ENCODE measurements at regions not wholly inside any gene's neighbourhood (a gene's known extent, or its start where the extent isn't known, plus 50 kb on each side); places are given as distances from the start of the nearest gene placed in this dataset.

GRCh38 chr4:81921751-81922159 is 450.0 kb upstream of the RASGEF1B start:
- no peaks in the 10 kb centered on the region for H3K36me3 ChIP-seq
- H3K9me3 ChIP-seq: no peaks in the 10 kb centered on the region
- no peak overlapping the region for H3K4me3 ChIP-seq
- WGBS, 2 donors: 9 to 26% methylated on average over 4 of the region's 4 CpGs
- ATAC-seq (peak; percentile 58 to 84 (median 73)), DNase-seq (peak; percentile 6 to 11)
- peaks cover 0 to 20% (median 12%) of the 10 kb centered on the region in 9 donors for H3K4me1 ChIP-seq
- no peak for TF ChIP-seq CTCF (IDR thresholded peaks at IDR 0.05)
- H3K27me3 ChIP-seq: peaks cover 0 to 4% (median 0%) of the 10 kb centered on the region in 7 donors
- intact Hi-C loops (cut with DNase I): no loop called here
- H3K27ac ChIP-seq: peak overlapping the region in 3 of 10 donors; percentile 39 to 50 (median 43)

- peaks cover 0 to 4% (median 0%) of the 10 kb centered on the region in 7 donors for H3K27me3 ChIP-seq
- DNase-seq (no peak), ATAC-seq (no peak)
- 95 to 100% methylated on average over 1 of the region's 1 CpG for WGBS, 2 donors
- no peak for TF ChIP-seq CTCF (IDR thresholded peaks at IDR 0.05)
- no peak overlapping the region for H3K4me3 ChIP-seq
- peaks cover 0 to 20% (median 12%) of the 10 kb centered on the region in 9 donors for H3K4me1 ChIP-seq
- H3K9me3 ChIP-seq: no peaks in the 10 kb centered on the region
- intact Hi-C loops (cut with DNase I): no loop called here
- H3K36me3 ChIP-seq: no peaks in the 10 kb centered on the region
- H3K27ac ChIP-seq: no peak overlapping the region
Observed at GRCh38 chr4:81919810-81920209, 448.1 kb upstream of the RASGEF1B start.

- H3K9me3 ChIP-seq: no peaks in the 10 kb centered on the region
- peaks cover 0 to 4% (median 0%) of the 10 kb centered on the region in 7 donors for H3K27me3 ChIP-seq
- no peak overlapping the region for H3K4me3 ChIP-seq
- no peak overlapping the region for H3K27ac ChIP-seq
- peak in 5 of 9 donors; percentile 13 to 36 (median 16) for TF ChIP-seq CTCF (IDR thresholded peaks at IDR 0.05)
- ATAC-seq: no peak
- intact Hi-C loops (cut with DNase I): no loop called here
- no peaks in the 10 kb centered on the region for H3K36me3 ChIP-seq
- no peak for DNase-seq
- peaks cover 0 to 20% (median 12%) of the 10 kb centered on the region in 9 donors for H3K4me1 ChIP-seq
- 71 to 77% methylated on average over 4 of the region's 4 CpGs for WGBS, 2 donors
Observed at GRCh38 chr4:81919223-81919622, 447.5 kb upstream of the RASGEF1B start.

- H3K4me3 ChIP-seq: no peak overlapping the region
- intact Hi-C loops (cut with DNase I): no loop called here
- no peaks in the 10 kb centered on the region for H3K27me3 ChIP-seq
- no peaks in the 10 kb centered on the region for H3K9me3 ChIP-seq
- H3K36me3 ChIP-seq: no peaks in the 10 kb centered on the region
- ATAC-seq (no peak), DNase-seq (no peak)
- no peak overlapping the region for H3K27ac ChIP-seq
- 77 to 79% methylated on average over 2 of the region's 2 CpGs for WGBS, 2 donors
- H3K4me1 ChIP-seq: peaks cover 0 to 3% (median 0%) of the 10 kb centered on the region in 9 donors
- no peak for TF ChIP-seq CTCF (IDR thresholded peaks at IDR 0.05)
Observed at GRCh38 chr4:81915430-81915829, 443.7 kb upstream of the RASGEF1B start.

Measured in heart right ventricle (tissue), 16 donors.